Tibial nerve (tissue), 4 donors: ENCODE measurements at regions not wholly inside any gene's neighbourhood (a gene's known extent, or its start where the extent isn't known, plus 50 kb on each side); places are given as distances from the start of the nearest gene placed in this dataset.

Experiments used
- EP300 ChIP-seq, 2 donors: sonication (generic); formaldehyde crosslinking; IDR thresholded peaks; one replicate each; pipeline ENCODE4 v1.6.1; 2017; ENCODE audit warnings: antibody characterized with exemption in 2 of 2, mild to moderate bottlenecking in 1 of 2
- POLR2A ChIP-seq, 2 donors: fragments of 450-650 bp; IDR thresholded peaks; one replicate each; pipeline ENCODE4 v1.6.1; 2017; ENCODE audit warnings: antibody characterized with exemption in 2 of 2, mild to moderate bottlenecking in 2 of 2, moderate library complexity in 2 of 2
- TF ChIP-seq, protein P1 (sequence below), 5 experiments: fragments of 200-600 bp in 3 of 5; fragments of 450-650 bp in 2 of 5; sonication (generic) in 3 of 5; IDR thresholded peaks; one replicate each; pipeline ENCODE4 v1.5.1; 2016 to 2019; ENCODE audit warnings: antibody characterized with exemption in 5 of 5, mild to moderate bottlenecking in 3 of 5, moderate library complexity in 2 of 5

GRCh38 chr2:126839796-126840195 lies 58.9 kb upstream of the TEX51 start:
- TF ChIP-seq POLR2A (IDR thresholded peaks at IDR 0.05): no peak
- TF ChIP-seq, protein P1, sequence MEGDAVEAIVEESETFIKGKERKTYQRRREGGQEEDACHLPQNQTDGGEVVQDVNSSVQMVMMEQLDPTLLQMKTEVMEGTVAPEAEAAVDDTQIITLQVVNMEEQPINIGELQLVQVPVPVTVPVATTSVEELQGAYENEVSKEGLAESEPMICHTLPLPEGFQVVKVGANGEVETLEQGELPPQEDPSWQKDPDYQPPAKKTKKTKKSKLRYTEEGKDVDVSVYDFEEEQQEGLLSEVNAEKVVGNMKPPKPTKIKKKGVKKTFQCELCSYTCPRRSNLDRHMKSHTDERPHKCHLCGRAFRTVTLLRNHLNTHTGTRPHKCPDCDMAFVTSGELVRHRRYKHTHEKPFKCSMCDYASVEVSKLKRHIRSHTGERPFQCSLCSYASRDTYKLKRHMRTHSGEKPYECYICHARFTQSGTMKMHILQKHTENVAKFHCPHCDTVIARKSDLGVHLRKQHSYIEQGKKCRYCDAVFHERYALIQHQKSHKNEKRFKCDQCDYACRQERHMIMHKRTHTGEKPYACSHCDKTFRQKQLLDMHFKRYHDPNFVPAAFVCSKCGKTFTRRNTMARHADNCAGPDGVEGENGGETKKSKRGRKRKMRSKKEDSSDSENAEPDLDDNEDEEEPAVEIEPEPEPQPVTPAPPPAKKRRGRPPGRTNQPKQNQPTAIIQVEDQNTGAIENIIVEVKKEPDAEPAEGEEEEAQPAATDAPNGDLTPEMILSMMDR (IDR thresholded peaks at IDR 0.05): no peak
- TF ChIP-seq EP300 (IDR thresholded peaks at IDR 0.05): no peak
